GM21515 (cell line): ENCODE measurements at regions not wholly inside any gene's neighbourhood (a gene's known extent, or its start where the extent isn't known, plus 50 kb on each side); places are given as distances from the start of the nearest gene placed in this dataset.
A peak's percentile ranks its signal among the peaks of the same experiment; 100 is the strongest.
"Not testable (repeated sequence)": the region's sequence is repeated elsewhere in the genome, so short reads cannot be mapped to it uniquely, and the experiment has no call there.

Experiments
- ATAC-seq: cut with Tn5 transposase; IDR thresholded peaks from one replicate; pipeline ENCODE4 v1.9.1; 2021; ENCODE audit not compliant: unreplicated experiment

GRCh38 chr6:119443993-119444641 is 94.6 kb upstream of the MAN1A1 start:
- no peak for ATAC-seq

- ATAC-seq, result peak; percentile 63
Measured at GRCh38 chr6:119442776-119443184, 93.2 kb upstream of the MAN1A1 start.

DNA sequence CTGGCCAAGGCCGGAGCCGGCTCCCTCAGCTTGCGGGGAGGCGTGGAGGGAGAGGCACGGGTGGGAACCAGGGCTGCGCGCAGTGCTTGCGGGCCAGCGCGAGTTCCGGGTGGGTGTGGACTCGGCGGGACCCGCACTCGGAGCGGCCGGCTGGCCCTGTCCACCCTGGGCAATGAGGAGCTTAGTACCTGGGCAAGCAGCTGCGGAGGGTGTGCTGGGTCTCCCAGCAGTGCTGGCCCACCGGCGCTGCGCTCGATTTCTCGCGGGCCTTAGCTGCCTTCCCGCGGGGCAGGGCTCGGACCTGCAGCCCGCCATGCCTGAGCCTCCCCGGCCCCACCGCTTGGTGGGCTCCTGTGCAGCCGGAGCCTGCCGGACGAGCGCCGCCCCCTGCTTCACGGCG is 91.4 kb upstream of the MAN1A1 start:
- no peak for ATAC-seq

GRCh38 chr6:119436583-119436982 is 87.0 kb upstream of the MAN1A1 start:
- no peak for ATAC-seq

- ATAC-seq, result no peak
Measured at GRCh38 chr6:119431799-119432198, 82.2 kb upstream of the MAN1A1 start.

DNA sequence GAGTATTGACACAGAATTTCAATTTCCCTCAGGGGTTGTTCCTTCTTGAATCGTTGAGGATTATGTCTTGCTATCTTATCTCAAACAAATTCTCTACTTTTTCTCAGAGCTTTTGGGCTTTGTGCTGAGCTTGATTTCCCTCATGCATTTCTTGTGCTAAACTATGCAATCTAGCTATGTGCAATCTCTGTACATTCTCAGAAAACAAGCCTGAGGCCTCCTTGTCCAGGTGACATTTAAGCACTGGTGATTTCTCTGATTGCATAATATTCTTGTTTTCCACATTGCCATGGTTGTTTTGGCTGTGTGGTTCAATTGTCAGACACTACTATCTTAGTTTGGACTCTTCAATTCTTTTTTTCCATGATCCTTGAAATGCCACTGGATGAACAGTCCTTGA is 81.2 kb upstream of the MAN1A1 start:
- no peak for ATAC-seq

- ATAC-seq, result no peak
Measured at GRCh38 chr6:119428633-119429032, 79.1 kb upstream of the MAN1A1 start.

DNA sequence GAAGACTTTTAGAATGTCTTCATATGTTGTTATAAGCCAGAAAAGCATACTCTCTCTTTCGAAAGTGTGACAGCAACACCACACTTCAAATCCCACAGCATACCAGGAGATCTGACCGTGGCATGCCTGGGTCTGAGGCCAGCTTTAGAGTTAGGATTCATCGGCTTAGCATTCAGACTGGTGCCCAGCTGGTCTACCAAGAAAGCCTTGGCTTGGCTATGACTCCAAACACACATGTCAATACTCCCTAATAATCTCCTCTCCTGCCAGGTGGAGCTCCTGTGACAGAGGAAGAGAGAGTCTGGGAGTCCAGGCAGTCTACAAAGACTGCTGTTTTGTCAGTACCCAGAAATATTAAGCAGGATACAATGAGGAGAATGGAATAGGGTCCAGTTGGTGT is 77.1 kb upstream of the MAN1A1 start:
- ATAC-seq, result no peak

DNA sequence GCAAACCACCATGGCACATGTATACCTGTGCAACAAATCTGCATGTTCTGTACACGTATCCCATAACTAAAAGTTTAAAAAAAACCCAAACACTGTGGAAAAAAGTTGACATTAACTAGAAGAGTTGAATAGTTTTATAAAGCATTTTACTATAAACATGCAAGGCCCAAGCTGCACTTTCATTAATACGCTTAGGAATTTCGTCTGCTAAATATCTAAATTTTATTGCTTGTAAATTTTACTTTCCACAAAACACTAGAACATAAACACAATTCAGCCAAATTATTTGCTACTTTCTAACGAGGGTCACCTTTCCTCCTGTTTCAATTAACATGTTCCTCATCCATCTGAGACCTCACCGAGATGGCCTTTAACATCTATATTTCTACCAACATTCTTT is 74.4 kb upstream of the MAN1A1 start:
- ATAC-seq, result no peak

- ATAC-seq, result not testable (repeated sequence)
Measured at GRCh38 chr6:119418084-119418483, 68.5 kb upstream of the MAN1A1 start.

GRCh38 chr6:119407156-119407555 is 57.6 kb upstream of the MAN1A1 start:
- no peak for ATAC-seq

DNA sequence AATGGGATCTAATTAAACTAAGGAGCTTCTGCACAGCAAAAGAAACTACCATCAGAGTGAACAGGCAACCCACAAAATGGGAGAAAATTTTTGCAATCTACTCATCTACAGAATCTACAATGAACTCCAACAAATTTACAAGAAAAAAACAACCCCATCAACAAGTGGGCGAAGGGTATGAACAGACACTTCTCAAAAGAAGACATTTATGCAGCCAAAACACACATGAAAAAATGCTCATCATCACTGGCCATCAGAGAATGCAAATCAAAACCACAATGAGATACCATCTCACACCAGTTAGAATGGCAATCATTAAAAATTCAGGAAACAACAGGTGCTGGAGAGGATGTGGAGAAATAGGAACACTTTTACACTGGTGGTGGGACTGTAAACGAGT is 55.6 kb upstream of the MAN1A1 start:
- ATAC-seq, result not testable (repeated sequence)
